Astrocyte (in vitro differentiated cells and primary cell): ENCODE measurements at regions not wholly inside any gene's neighbourhood (a gene's known extent, or its start where the extent isn't known, plus 50 kb on each side); places are given as distances from the start of the nearest gene placed in this dataset.

ENCODE experiments used
- DNase-seq: peaks from one replicate; pipeline ENCODE4 v3.0.0-alpha.2; 2010; ENCODE audit warnings: low read depth
- FAIRE-seq: peaks from 2 replicates; lab custom pipeline; 2011; peaks lifted over from hg19 to GRCh38; lab: Jason Lieb, UNC
- H2AFZ ChIP-seq: 2 replicates; pipeline ENCODE4 v1.6.0; 2012; ENCODE audit warnings: low read depth, low read length, inconsistent platforms
- H3K27ac ChIP-seq: 2 replicates; pipeline ENCODE4 v1.5.1; 2011; ENCODE audit warnings: low read depth, low read length, inconsistent platforms
- H3K27me3 ChIP-seq: 2 replicates; pipeline ENCODE4 v1.6.0; 2011; ENCODE audit warnings: low read length, inconsistent platforms; ENCODE audit not compliant: insufficient read depth
- H3K36me3 ChIP-seq: 2 replicates; pipeline ENCODE4 v1.5.1; 2011; ENCODE audit warnings: low read length, inconsistent platforms; ENCODE audit not compliant: insufficient read depth
- H3K4me1 ChIP-seq: 2 replicates; pipeline ENCODE4 v1.5.1; 2011; ENCODE audit warnings: low read length, inconsistent platforms; ENCODE audit not compliant: insufficient read depth
- H3K4me2 ChIP-seq: 2 replicates; pipeline ENCODE4 v1.6.0; 2012; ENCODE audit warnings: low read length, inconsistent platforms
- H3K4me3 ChIP-seq: 2 replicates; pipeline ENCODE4 v1.5.1; 2011; ENCODE audit warnings: low read depth, mild to moderate bottlenecking, low read length, inconsistent platforms; ENCODE audit not compliant: insufficient read depth
- H3K79me2 ChIP-seq: 2 replicates; pipeline ENCODE4 v1.6.0; 2012; ENCODE audit warnings: mild to moderate bottlenecking, low read length, inconsistent platforms; ENCODE audit not compliant: insufficient read depth
- H3K9ac ChIP-seq: 2 replicates; pipeline ENCODE4 v1.6.0; 2012; ENCODE audit warnings: mild to moderate bottlenecking, low read length, inconsistent platforms
- H3K9me3 ChIP-seq: 2 replicates; pipeline ENCODE4 v1.5.1; 2012; ENCODE audit warnings: low read depth, mild to moderate bottlenecking, low read length, inconsistent platforms; ENCODE audit not compliant: insufficient read depth
- H4K20me1 ChIP-seq: 2 replicates; pipeline ENCODE4 v1.6.0; 2012; ENCODE audit warnings: low read length, inconsistent platforms; ENCODE audit not compliant: insufficient read depth
- H3K27ac Mint-ChIP-seq: one replicate; pipeline ENCODE4 v1.8.0; 2021; ENCODE audit warnings: mild to moderate bottlenecking, mixed read lengths; ENCODE audit not compliant: unreplicated experiment
- H3K27me3 Mint-ChIP-seq: one replicate; pipeline ENCODE4 v1.8.0; 2021; ENCODE audit warnings: low read depth, mixed read lengths; ENCODE audit not compliant: unreplicated experiment
- H3K36me3 Mint-ChIP-seq: one replicate; pipeline ENCODE4 v1.8.0; 2021; ENCODE audit warnings: low read depth, mixed read lengths; ENCODE audit not compliant: unreplicated experiment
- H3K4me1 Mint-ChIP-seq: one replicate; pipeline ENCODE4 v1.8.0; 2021; ENCODE audit warnings: low read depth, mixed read lengths; ENCODE audit not compliant: unreplicated experiment
- H3K4me3 Mint-ChIP-seq: one replicate; pipeline ENCODE4 v1.8.0; 2021; ENCODE audit warnings: mild to moderate bottlenecking, moderate library complexity, mixed read lengths; ENCODE audit not compliant: unreplicated experiment
- H3K9me3 Mint-ChIP-seq: one replicate; pipeline ENCODE4 v1.8.0; 2021; ENCODE audit warnings: mild to moderate bottlenecking, mixed read lengths; ENCODE audit not compliant: unreplicated experiment
- EZH2 ChIP-seq: IDR thresholded peaks from 2 replicates; pipeline ENCODE4 v1.6.1; 2012; ENCODE audit warnings: mild to moderate bottlenecking, low read length, inconsistent platforms; ENCODE audit not compliant: insufficient read depth
- TF ChIP-seq, protein P1 (sequence below): IDR thresholded peaks from 2 replicates; pipeline ENCODE4 v1.5.1; 2011; ENCODE audit warnings: low read depth, mild to moderate bottlenecking, inconsistent platforms, low read length, moderate library complexity; ENCODE audit not compliant: insufficient read depth

DNA sequence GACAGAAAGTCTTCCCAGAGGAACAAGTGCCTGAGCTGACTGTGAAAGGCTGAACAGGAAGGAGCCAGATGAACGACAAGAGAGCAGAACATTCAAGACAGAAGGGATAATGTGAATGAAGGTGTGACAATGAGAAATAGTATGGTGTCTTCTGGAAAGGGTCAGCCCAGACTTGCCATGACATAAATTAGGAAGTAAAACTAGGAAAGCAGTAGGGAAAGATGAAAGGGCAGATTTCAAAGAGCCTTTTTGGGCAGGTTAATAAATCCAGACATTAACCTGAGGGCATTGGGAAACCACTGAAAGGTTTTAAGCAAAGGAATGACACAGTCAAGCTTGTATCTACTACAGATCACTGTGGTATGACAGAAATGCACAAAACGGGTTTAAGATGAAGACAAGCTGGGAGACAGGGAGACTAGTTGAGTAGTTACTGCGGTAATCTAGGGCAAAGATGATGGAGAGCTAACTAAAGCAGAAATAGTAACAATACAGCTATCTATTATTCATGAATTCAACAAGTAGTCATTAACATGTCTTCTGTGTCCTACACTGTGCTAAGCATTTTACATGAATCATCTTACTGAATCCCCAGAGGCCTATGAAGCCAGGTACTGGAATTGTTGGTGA lies 580.9 kb upstream of the WWC1 start:
- Histone ChIP-seq H3K27ac (no peak overlapping the region), H2AFZ (no peak overlapping the region), H3K27me3 (no peaks in the 10 kb centered on the region), H4K20me1 (no peaks in the 10 kb centered on the region), H3K4me1 (no peaks in the 10 kb centered on the region), H3K36me3 (no peaks in the 10 kb centered on the region), H3K4me2 (no peak overlapping the region), H3K9ac (no peak overlapping the region), H3K4me3 (no peak overlapping the region), H3K79me2 (no peaks in the 10 kb centered on the region), H3K9me3 (no peaks in the 10 kb centered on the region)
- H3K4me3 Mint-ChIP-seq = no peak overlapping the region
- no peaks in the 10 kb centered on the region for H3K9me3 Mint-ChIP-seq
- no peak overlapping the region for H3K27ac Mint-ChIP-seq
- FAIRE-seq = peak; percentile 66
- H3K27me3 Mint-ChIP-seq = no peaks in the 10 kb centered on the region
- TF ChIP-seq, protein P1, sequence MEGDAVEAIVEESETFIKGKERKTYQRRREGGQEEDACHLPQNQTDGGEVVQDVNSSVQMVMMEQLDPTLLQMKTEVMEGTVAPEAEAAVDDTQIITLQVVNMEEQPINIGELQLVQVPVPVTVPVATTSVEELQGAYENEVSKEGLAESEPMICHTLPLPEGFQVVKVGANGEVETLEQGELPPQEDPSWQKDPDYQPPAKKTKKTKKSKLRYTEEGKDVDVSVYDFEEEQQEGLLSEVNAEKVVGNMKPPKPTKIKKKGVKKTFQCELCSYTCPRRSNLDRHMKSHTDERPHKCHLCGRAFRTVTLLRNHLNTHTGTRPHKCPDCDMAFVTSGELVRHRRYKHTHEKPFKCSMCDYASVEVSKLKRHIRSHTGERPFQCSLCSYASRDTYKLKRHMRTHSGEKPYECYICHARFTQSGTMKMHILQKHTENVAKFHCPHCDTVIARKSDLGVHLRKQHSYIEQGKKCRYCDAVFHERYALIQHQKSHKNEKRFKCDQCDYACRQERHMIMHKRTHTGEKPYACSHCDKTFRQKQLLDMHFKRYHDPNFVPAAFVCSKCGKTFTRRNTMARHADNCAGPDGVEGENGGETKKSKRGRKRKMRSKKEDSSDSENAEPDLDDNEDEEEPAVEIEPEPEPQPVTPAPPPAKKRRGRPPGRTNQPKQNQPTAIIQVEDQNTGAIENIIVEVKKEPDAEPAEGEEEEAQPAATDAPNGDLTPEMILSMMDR = no peak
- no peak for TF ChIP-seq EZH2
- H3K36me3 Mint-ChIP-seq = peaks cover 7% of the 10 kb centered on the region
- peaks cover 2% of the 10 kb centered on the region for H3K4me1 Mint-ChIP-seq
- peak; percentile 72 for DNase-seq

DNA sequence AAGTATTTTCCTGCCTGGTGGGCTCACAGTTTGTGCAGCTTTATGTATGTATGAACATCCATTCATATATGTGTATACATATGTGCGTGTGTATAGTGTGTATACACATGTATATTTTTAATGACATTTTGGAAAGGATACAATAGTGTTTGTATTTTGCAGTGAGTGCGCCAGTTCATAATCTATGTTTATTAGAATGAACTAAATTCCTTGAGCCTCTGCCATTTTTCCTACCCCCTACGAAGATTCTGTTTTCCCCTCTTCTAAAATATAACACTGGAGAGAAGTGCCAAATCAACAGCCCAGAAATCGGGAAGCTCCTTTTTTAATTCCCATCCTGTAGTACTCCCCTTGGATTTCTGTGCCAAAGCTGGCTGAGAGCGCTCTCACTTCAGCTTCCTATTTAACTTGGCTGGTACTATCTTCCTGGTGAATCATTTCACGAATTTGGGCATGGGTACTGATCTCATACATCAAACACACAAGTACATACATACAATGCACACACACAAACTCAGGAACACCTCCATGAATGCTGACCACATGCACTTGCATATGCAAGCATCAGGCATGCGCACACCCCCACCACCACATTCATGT lies 578.4 kb upstream of the WWC1 start:
- TF ChIP-seq, protein P1 = no peak
- no peak for TF ChIP-seq EZH2
- Histone ChIP-seq H3K79me2 (no peaks in the 10 kb centered on the region), H4K20me1 (no peaks in the 10 kb centered on the region), H3K4me3 (no peak overlapping the region), H3K9ac (no peak overlapping the region), H3K4me2 (no peak overlapping the region), H3K36me3 (no peaks in the 10 kb centered on the region), H2AFZ (no peak overlapping the region), H3K27ac (no peak overlapping the region), H3K4me1 (peaks cover 5% of the 10 kb centered on the region), H3K9me3 (no peaks in the 10 kb centered on the region), H3K27me3 (no peaks in the 10 kb centered on the region)
- DNase-seq (no peak), FAIRE-seq (peak; percentile 45)
- H3K9me3 Mint-ChIP-seq = no peaks in the 10 kb centered on the region
- no peaks in the 10 kb centered on the region for H3K36me3 Mint-ChIP-seq
- H3K27ac Mint-ChIP-seq = no peak overlapping the region
- H3K4me1 Mint-ChIP-seq = peaks cover 11% of the 10 kb centered on the region
- H3K4me3 Mint-ChIP-seq = no peak overlapping the region
- H3K27me3 Mint-ChIP-seq = no peaks in the 10 kb centered on the region

DNA sequence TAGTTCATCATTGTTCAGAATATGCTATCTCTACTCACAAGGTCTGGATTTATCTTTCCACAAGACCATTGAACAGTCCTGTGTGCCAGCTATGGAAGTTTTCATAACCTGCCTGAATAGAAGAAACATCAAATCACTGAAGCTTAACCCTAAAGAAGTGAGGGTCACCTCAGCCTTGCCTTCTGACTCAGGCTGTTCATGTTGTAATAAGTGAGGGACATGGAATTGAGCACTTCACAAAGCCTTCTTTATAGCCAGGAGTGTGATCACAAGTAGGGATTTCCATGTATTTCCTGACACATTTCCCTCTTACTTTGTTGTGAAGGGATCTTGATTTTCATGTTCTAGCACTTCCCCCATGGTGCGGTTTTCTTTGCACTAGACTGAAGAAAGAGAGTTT lies 577.5 kb upstream of the WWC1 start:
- TF ChIP-seq, protein P1 = no peak
- TF ChIP-seq EZH2 = no peak
- Histone ChIP-seq H3K9me3 (no peaks in the 10 kb centered on the region), H4K20me1 (no peaks in the 10 kb centered on the region), H3K4me3 (no peak overlapping the region), H3K79me2 (no peaks in the 10 kb centered on the region), H3K27ac (no peak overlapping the region), H3K4me1 (peaks cover 5% of the 10 kb centered on the region), H3K4me2 (no peak overlapping the region), H3K27me3 (no peaks in the 10 kb centered on the region), H3K9ac (no peak overlapping the region), H2AFZ (no peak overlapping the region), H3K36me3 (no peaks in the 10 kb centered on the region)
- Mint-ChIP-seq H3K27ac (no peak overlapping the region), H3K4me1 (peaks cover 14% of the 10 kb centered on the region), H3K9me3 (no peaks in the 10 kb centered on the region), H3K4me3 (no peak overlapping the region), H3K36me3 (no peaks in the 10 kb centered on the region), H3K27me3 (no peaks in the 10 kb centered on the region)
- DNase-seq (no peak), FAIRE-seq (no peak)
